Heart left ventricle (tissue), 13 donors: ENCODE measurements at regions not wholly inside any gene's neighbourhood (a gene's known extent, or its start where the extent isn't known, plus 50 kb on each side); places are given as distances from the start of the nearest gene placed in this dataset.

ENCODE experiments used
- POLR2A ChIP-seq, 2 donors: fragments of 450-650 bp; IDR thresholded peaks; one replicate each; pipeline ENCODE4 v1.6.1; 2017; ENCODE audit warnings: antibody characterized with exemption in 2 of 2, mild to moderate bottlenecking in 2 of 2, moderate library complexity in 2 of 2
- TF ChIP-seq, protein P1 (sequence below), 12 donors: fragments of 200-600 bp; sonication (generic) in 4 of 12; IDR thresholded peaks; one replicate each; pipeline versions ENCODE4 v1.5.0 to v1.8.0; 2018 to 2022; ENCODE audit warnings: antibody characterized with exemption in 12 of 12, mild to moderate bottlenecking in 5 of 12
- donor health status: ischemic (EF 13 %, LVEDD 7.1; RV severe dilation, severe dysfunction).
- donor health status: DM: no; HTN: yes; CAD: no.
- donor health status: DM: no; HTN: no; CAD: no.
- donor health status: ischemic (EF 25% LVEDD 6.9; RV normal size, moderate dysfunction).
- donor health status: ischemic (EF 25% LVEDD 5.7; RV mildly dilated, moderate dysfunction).
- donor health status: ischemic (EF 35%, LVEDD 5.7; RV mildly dilated, moderate dysfunction).
- donor health status: nonischemic (EF 11% LVEDD 7.7; RV severe dilation, severe dysfunction).
- donor health status: DM: yes; HTN: yes; CAD: no.
- donor health status: PGD.
- donor health status: ischemic (EF 29% LVEDD 5.4; RV normal size, mild dysfunction).
- donor health status: nonischemic (EF 23%, LVEDD 6.1; RV moderate dilation, normal function).

DNA sequence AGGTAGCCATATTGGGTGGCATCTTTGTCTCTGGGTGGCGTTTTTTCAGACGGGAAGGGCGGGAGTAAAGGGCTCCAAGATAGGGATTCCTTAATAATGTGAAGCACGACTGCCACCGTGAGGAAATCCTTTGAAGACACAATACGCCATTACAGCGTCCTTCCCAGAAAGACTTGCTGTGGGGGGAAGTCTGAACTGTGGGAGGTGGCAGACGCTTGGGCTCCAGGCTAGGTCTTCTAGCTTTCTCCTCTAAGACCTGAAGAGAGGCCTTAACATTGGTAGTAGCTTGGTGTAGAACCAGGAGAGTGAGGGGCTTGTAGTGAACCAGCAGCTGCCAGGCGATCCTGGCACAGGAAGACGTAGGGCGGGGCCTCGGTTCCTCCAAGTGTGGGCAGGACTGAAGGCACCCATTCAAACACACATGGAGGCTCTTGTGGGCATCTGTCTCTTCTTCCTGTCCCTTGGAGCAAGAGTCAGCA, 197.3 kb downstream of the OR13H1 start:
- TF ChIP-seq, protein P1, sequence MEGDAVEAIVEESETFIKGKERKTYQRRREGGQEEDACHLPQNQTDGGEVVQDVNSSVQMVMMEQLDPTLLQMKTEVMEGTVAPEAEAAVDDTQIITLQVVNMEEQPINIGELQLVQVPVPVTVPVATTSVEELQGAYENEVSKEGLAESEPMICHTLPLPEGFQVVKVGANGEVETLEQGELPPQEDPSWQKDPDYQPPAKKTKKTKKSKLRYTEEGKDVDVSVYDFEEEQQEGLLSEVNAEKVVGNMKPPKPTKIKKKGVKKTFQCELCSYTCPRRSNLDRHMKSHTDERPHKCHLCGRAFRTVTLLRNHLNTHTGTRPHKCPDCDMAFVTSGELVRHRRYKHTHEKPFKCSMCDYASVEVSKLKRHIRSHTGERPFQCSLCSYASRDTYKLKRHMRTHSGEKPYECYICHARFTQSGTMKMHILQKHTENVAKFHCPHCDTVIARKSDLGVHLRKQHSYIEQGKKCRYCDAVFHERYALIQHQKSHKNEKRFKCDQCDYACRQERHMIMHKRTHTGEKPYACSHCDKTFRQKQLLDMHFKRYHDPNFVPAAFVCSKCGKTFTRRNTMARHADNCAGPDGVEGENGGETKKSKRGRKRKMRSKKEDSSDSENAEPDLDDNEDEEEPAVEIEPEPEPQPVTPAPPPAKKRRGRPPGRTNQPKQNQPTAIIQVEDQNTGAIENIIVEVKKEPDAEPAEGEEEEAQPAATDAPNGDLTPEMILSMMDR (IDR thresholded peaks at IDR 0.05) = peak in 4 of 12 donors; percentile 19 to 48 (median 35)
- no peak for TF ChIP-seq POLR2A (IDR thresholded peaks at IDR 0.05)
